ENCODE measurements at regions not wholly inside any gene's neighbourhood (a gene's known extent, or its start where the extent isn't known, plus 50 kb on each side); places are given as distances from the start of the nearest gene placed in this dataset.

DNA sequence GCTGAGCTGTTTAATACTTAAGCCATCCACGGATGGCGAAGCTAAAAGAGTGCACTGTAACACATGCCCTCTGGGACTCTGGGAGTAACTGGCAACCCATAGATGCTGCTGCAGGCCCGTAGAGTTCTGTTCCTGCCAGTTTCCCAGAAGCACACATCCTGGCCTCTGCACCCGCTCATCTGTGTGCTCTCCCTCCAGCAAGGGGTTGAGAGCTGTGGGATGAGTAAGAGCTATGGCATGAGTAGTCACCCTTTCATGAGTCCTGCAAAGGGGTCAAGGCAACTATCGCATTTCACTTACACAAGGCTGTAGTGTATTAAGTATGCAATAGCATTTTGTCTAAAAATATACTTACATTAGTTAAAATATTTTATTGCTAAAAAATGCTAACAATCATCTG is 1341.8 kb upstream of the NXPH2 start:
- Histone ChIP-seq H2BK120ac (ENCODE audit: low read depth, low read length, poor library complexity, severe bottlenecking) (no peak overlapping the region), H4K20me1 (ENCODE audit: control insufficient read depth, insufficient read depth, insufficient read length) (no peaks in the 10 kb centered on the region), H3K23ac (ENCODE audit: insufficient read length, low read depth, low read length) (no peak overlapping the region), H3T11ph (ENCODE audit: low read length) (no peak overlapping the region), H3K4ac (ENCODE audit: low read depth, low read length) (no peak overlapping the region), H2BK20ac (ENCODE audit: low read depth, low read length, poor library complexity, severe bottlenecking) (no peak overlapping the region), H4K8ac (replicated peaks; ENCODE audit: insufficient read length, low read depth, low read length) (no peak overlapping the region), H2AK5ac (ENCODE audit: insufficient read length, low read length) (no peak overlapping the region), H3K27ac (ENCODE audit: insufficient read length, low read depth, low read length) (no peak overlapping the region), H3K79me2 (ENCODE audit: insufficient read depth, low read length) (no peaks in the 10 kb centered on the region), H3K9me3 (ENCODE audit: control insufficient read depth, low read depth, low read length) (no peaks in the 10 kb centered on the region), H3K27me3 (ENCODE audit: insufficient read depth, low read length) (no peaks in the 10 kb centered on the region), H3K23me2 (ENCODE audit: insufficient read length, low read depth, low read length, poor library complexity, severe bottlenecking) (no peaks in the 10 kb centered on the region), H3K79me1 (ENCODE audit: insufficient read depth, low read depth, low read length, poor library complexity, severe bottlenecking) (no peaks in the 10 kb centered on the region), H3K4me2 (ENCODE audit: insufficient read depth, insufficient read length, low read length) (no peak overlapping the region), H2BK5ac (ENCODE audit: insufficient read length, low read length) (no peak overlapping the region), H3K9ac (ENCODE audit: extremely low read depth, insufficient read length, low read length) (no peak overlapping the region), H3K14ac (ENCODE audit: insufficient read depth, low read length) (no peak overlapping the region), H2BK15ac (ENCODE audit: low read depth, low read length) (no peak overlapping the region), H2BK12ac (ENCODE audit: insufficient read length, low read depth, low read length) (no peak overlapping the region), H3K56ac (ENCODE audit: insufficient read length, low read depth, low read length) (no peak overlapping the region), H3K18ac (ENCODE audit: insufficient read length, low read depth, low read length) (no peak overlapping the region), H2AFZ (ENCODE audit: low read length) (no peak overlapping the region), H3K4me1 (ENCODE audit: insufficient read depth, low read length) (no peaks in the 10 kb centered on the region), H4K5ac (ENCODE audit: insufficient read length, low read depth, low read length) (no peak overlapping the region), H4K91ac (ENCODE audit: insufficient read length, low read depth, low read length) (no peak overlapping the region)
- Mint-ChIP-seq H3K36me3 (ENCODE audit: insufficient read depth in 1 of 3, low read depth in 3 of 3) (no peaks in the 10 kb centered on the region), H3K4me3 (no peak overlapping the region), H3K27me3 (ENCODE audit: low read depth) (no peaks in the 10 kb centered on the region), H3K9me3 (no peaks in the 10 kb centered on the region), H3K4me1 (peaks cover 12 to 14% of the 10 kb centered on the region in 2 experiments), H3K27ac (peak overlapping the region in 1 of 3 experiments; percentile 31; a peak in 2 of 7 replicates)
- no peak for DNase-seq
- WGBS (ENCODE audit: extremely low coverage, insufficient read length, low lambda C conversion rate) = no CpG with 5 or more reads among the region's 5 CpGs
- no peak for TF ChIP-seq CTCF (conservative IDR thresholded peaks at IDR 0.05)
